ENCODE measurements at regions not wholly inside any gene's neighbourhood (a gene's known extent, or its start where the extent isn't known, plus 50 kb on each side); places are given as distances from the start of the nearest gene placed in this dataset.

DNA sequence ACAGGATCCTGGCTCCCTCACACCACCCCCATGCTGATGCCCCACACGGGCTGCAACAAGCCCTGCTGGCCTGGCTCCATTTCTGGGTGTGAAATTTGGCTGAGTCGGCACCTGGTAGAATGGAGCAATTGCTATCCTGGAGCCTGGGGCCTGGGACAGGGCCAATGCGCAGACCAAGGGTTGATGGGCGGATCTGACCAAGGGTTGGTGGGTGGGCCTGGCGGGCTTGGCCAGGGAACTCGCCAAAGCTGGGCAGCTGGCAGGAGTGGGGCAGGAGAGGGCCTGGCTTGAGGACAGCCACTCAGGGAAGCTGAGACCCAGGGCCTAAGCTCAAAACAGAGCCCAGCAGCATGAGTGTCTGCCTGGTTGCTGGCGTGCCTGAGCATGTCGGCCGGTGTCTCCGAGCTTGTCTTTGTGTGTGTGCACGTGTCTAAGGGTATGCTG is 70.9 kb upstream of the POU3F1 start:
- H3K27me3 ChIP-seq (ENCODE audit: insufficient read depth, low read length), result no peaks in the 10 kb centered on the region
- H3K9ac ChIP-seq (ENCODE audit: extremely low read depth, insufficient read length, low read length), result no peak overlapping the region
- H3K36me3 Mint-ChIP-seq (ENCODE audit: insufficient read depth in 1 of 3, low read depth in 3 of 3), result no peaks in the 10 kb centered on the region; a peak in 1 of 7 replicates
- H2BK15ac ChIP-seq (ENCODE audit: low read depth, low read length), result no peak overlapping the region
- no peak overlapping the region for H3K27ac ChIP-seq (ENCODE audit: insufficient read length, low read depth, low read length)
- H3K27ac Mint-ChIP-seq, result no peak overlapping the region
- H3K4me3 Mint-ChIP-seq, result no peak overlapping the region
- no peaks in the 10 kb centered on the region for H4K20me1 ChIP-seq (ENCODE audit: control insufficient read depth, insufficient read depth, insufficient read length)
- H2BK5ac ChIP-seq (ENCODE audit: insufficient read length, low read length), result no peak overlapping the region
- H4K91ac ChIP-seq (ENCODE audit: insufficient read length, low read depth, low read length), result no peak overlapping the region
- H2BK120ac ChIP-seq (ENCODE audit: low read depth, low read length, poor library complexity, severe bottlenecking), result no peak overlapping the region
- H3K14ac ChIP-seq (ENCODE audit: insufficient read depth, low read length), result peak overlapping the region; percentile 28; the same call in 1 of the 2 replicates
- peak overlapping the region; percentile 26 for H3K56ac ChIP-seq (ENCODE audit: insufficient read length, low read depth, low read length)
- H2BK20ac ChIP-seq (ENCODE audit: low read depth, low read length, poor library complexity, severe bottlenecking), result no peak overlapping the region
- H3K4me1 ChIP-seq (ENCODE audit: insufficient read depth, low read length), result no peaks in the 10 kb centered on the region; the same call in 1 of the 2 replicates
- H3K79me1 ChIP-seq (ENCODE audit: insufficient read depth, low read depth, low read length, poor library complexity, severe bottlenecking), result no peaks in the 10 kb centered on the region
- no peak overlapping the region for H3K23ac ChIP-seq (ENCODE audit: insufficient read length, low read depth, low read length)
- no peaks in the 10 kb centered on the region for H3K9me3 Mint-ChIP-seq
- TF ChIP-seq, protein P1, sequence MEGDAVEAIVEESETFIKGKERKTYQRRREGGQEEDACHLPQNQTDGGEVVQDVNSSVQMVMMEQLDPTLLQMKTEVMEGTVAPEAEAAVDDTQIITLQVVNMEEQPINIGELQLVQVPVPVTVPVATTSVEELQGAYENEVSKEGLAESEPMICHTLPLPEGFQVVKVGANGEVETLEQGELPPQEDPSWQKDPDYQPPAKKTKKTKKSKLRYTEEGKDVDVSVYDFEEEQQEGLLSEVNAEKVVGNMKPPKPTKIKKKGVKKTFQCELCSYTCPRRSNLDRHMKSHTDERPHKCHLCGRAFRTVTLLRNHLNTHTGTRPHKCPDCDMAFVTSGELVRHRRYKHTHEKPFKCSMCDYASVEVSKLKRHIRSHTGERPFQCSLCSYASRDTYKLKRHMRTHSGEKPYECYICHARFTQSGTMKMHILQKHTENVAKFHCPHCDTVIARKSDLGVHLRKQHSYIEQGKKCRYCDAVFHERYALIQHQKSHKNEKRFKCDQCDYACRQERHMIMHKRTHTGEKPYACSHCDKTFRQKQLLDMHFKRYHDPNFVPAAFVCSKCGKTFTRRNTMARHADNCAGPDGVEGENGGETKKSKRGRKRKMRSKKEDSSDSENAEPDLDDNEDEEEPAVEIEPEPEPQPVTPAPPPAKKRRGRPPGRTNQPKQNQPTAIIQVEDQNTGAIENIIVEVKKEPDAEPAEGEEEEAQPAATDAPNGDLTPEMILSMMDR (conservative IDR thresholded peaks at IDR 0.05), result no peak
- H2AFZ ChIP-seq (ENCODE audit: low read length), result no peak overlapping the region
- no CpG with 5 or more reads among the region's 11 CpGs for WGBS (ENCODE audit: extremely low coverage, insufficient read length, low lambda C conversion rate)
- H3K27me3 Mint-ChIP-seq (ENCODE audit: low read depth), result no peaks in the 10 kb centered on the region; the same call in 1 of the 2 replicates
- H3K9me3 ChIP-seq (ENCODE audit: control insufficient read depth, low read depth, low read length), result no peaks in the 10 kb centered on the region
- H3K4me1 Mint-ChIP-seq, result peaks cover 23 to 37% of the 10 kb centered on the region in 2 experiments
- no peak overlapping the region for H4K5ac ChIP-seq (ENCODE audit: insufficient read length, low read depth, low read length)
- H2BK12ac ChIP-seq (ENCODE audit: insufficient read length, low read depth, low read length), result no peak overlapping the region
- H3K23me2 ChIP-seq (ENCODE audit: insufficient read length, low read depth, low read length, poor library complexity, severe bottlenecking), result no peaks in the 10 kb centered on the region
- H3K18ac ChIP-seq (ENCODE audit: insufficient read length, low read depth, low read length), result no peak overlapping the region
- H3K79me2 ChIP-seq (ENCODE audit: insufficient read depth, low read length), result no peaks in the 10 kb centered on the region
- DNase-seq, result no peak
- H4K8ac ChIP-seq (replicated peaks; ENCODE audit: insufficient read length, low read depth, low read length), result peak overlapping the region; percentile 46
- H3K4me2 ChIP-seq (ENCODE audit: insufficient read depth, insufficient read length, low read length), result no peak overlapping the region
- no peak overlapping the region for H2AK5ac ChIP-seq (ENCODE audit: insufficient read length, low read length)
- H3K4ac ChIP-seq (ENCODE audit: low read depth, low read length), result no peak overlapping the region
- no peak overlapping the region for H3T11ph ChIP-seq (ENCODE audit: low read length)

Data from H9 (cell line).